HCT116 (cell line): ENCODE measurements at regions not wholly inside any gene's neighbourhood (a gene's known extent, or its start where the extent isn't known, plus 50 kb on each side); places are given as distances from the start of the nearest gene placed in this dataset.

Experiments used
- ATAC-seq: fragments of 200-7000 bp; cut with Tn5 transposase; 2 replicates; pipeline ENCODE4 v1.9.1; 2020; ENCODE audit warnings: mild to moderate bottlenecking, moderate library complexity
- BruUV-seq: library from RNA; stranded (reverse); fragments of 400-500 nt; replicated peaks from 2 replicates; lab custom pipeline; 2021; lab: Mats Ljungman, UMichigan
- CTCF ChIA-PET: fragments of 300-600 bp; sonication (Branson Sonifier 250); formaldehyde crosslinking; loops from one replicate; lab custom pipeline; 2021; ENCODE audit warnings: antibody characterized with exemption; lab: Charles Lee
- POLR2A ChIA-PET: fragments of 300-600, 350-600 bp; sonication (Branson Sonifier 250); formaldehyde crosslinking; loops from one replicate; lab custom pipeline; 2021; ENCODE audit warnings: antibody characterized with exemption; lab: Charles Lee
- RAD21 ChIA-PET, 2 experiments: fragments of 300-600 bp; sonication (Branson Sonifier 250); formaldehyde crosslinking; loops; one replicate each; lab custom pipeline; 2023; ENCODE audit warnings: low total read pairs in 2 of 2; ENCODE audit not compliant: uncharacterized antibody in 2 of 2, unreplicated experiment in 2 of 2, low non-redundant PET in 1 of 2; lab: Charles Lee
- DNase-seq: peaks from one replicate; pipeline ENCODE4 v3.0.0-alpha.2; 2010; ENCODE audit warnings: low read depth, low spot score
- H2AFZ ChIP-seq: fragments of 200-600 bp; shearing (Covaris generic), sonication (generic); 2 replicates; pipeline ENCODE4 v1.6.1; 2017; ENCODE audit warnings: low read depth, mixed run types, mixed read lengths, antibody characterized with exemption, low read length; ENCODE audit not compliant: poor library complexity, severe bottlenecking
- H3K27ac ChIP-seq: 2 replicates; pipeline ENCODE4 v1.5.1; 2012; ENCODE audit warnings: low read depth, low read length
- H3K27me3 ChIP-seq: fragments of 200-600 bp; sonication (generic); 2 replicates; pipeline ENCODE4 v1.6.1; 2016; ENCODE audit warnings: mixed run types, low read length, mixed read lengths; ENCODE audit not compliant: insufficient read depth
- H3K36me3 ChIP-seq, 2 experiments: fragments of 200-500 bp in 1 of 2; fragments of 200-600 bp in 1 of 2; sonication (Bioruptor generic) in 1 of 2; sonication (generic) in 1 of 2; 2 replicates each; pipeline versions ENCODE4 v1.5.1 to v1.6.1; 2014 to 2016; ENCODE audit warnings: low read length in 2 of 2, inconsistent platforms in 1 of 2, mixed read lengths in 1 of 2, mixed run types in 1 of 2; ENCODE audit not compliant: insufficient read depth in 2 of 2, control insufficient read depth in 1 of 2
- H3K4me1 ChIP-seq, 2 experiments: fragments of 200-600 bp in 1 of 2; sonication (generic) in 1 of 2; 2 replicates each; pipeline versions ENCODE4 v1.5.1 to v1.6.1; 2012 to 2017; ENCODE audit warnings: low read length in 2 of 2, inconsistent platforms in 1 of 2, mild to moderate bottlenecking in 1 of 2, mixed read lengths in 1 of 2, mixed run types in 1 of 2, moderate library complexity in 1 of 2; ENCODE audit not compliant: insufficient read depth in 2 of 2, control insufficient read depth in 1 of 2
- H3K4me2 ChIP-seq: fragments of 200-600 bp; sonication (generic); 2 replicates; pipeline ENCODE4 v1.6.1; 2017; ENCODE audit warnings: mixed run types, low read length, mixed read lengths
- H3K4me3 ChIP-seq, 2 experiments: fragments of 200-600 bp in 1 of 2; sonication (generic) in 1 of 2; replicated peaks in 1 of 2; 2 replicates each; pipeline ENCODE4 v1.5.1; 2011 to 2016; ENCODE audit warnings: low read length in 2 of 2, control low read depth in 1 of 2, low read depth in 1 of 2, mild to moderate bottlenecking in 1 of 2, mixed read lengths in 1 of 2, mixed run types in 1 of 2
- H3K79me2 ChIP-seq: fragments of 200-600 bp; sonication (generic); 2 replicates; pipeline ENCODE4 v1.6.1; 2017; ENCODE audit warnings: mild to moderate bottlenecking, mixed run types, low read length, moderate library complexity, mixed read lengths; ENCODE audit not compliant: insufficient read depth
- H3K9ac ChIP-seq: fragments of 200-600 bp; sonication (generic); 2 replicates; pipeline ENCODE4 v1.6.1; 2016; ENCODE audit warnings: low read length, mixed read lengths
- H3K9me2 ChIP-seq: fragments of 200-600 bp; sonication (generic), shearing (Covaris generic); 2 replicates; pipeline ENCODE4 v1.6.1; 2017; ENCODE audit warnings: mixed run types, mild to moderate bottlenecking, moderate library complexity; ENCODE audit not compliant: insufficient read depth
- H3K9me3 ChIP-seq, 2 experiments: fragments of 200-500 bp in 1 of 2; fragments of 200-600 bp in 1 of 2; sonication (Bioruptor generic) in 1 of 2; sonication (generic) in 1 of 2; 2 replicates each; pipeline ENCODE4 v1.6.1; 2014 to 2017; ENCODE audit warnings: low read length in 2 of 2, mixed read lengths in 2 of 2, inconsistent platforms in 1 of 2, low read depth in 1 of 2, mild to moderate bottlenecking in 1 of 2, mixed run types in 1 of 2, moderate library complexity in 1 of 2; ENCODE audit not compliant: control insufficient read depth in 1 of 2, insufficient read depth in 1 of 2
- H4K20me1 ChIP-seq: fragments of 200-600 bp; sonication (generic), shearing (Covaris generic); 2 replicates; pipeline ENCODE4 v1.6.1; 2017; ENCODE audit warnings: mixed run types, mild to moderate bottlenecking, moderate library complexity; ENCODE audit not compliant: insufficient read depth
- ATF3 ChIP-seq: IDR thresholded peaks from 2 replicates; pipeline ENCODE4 v1.6.1; 2012
- CEBPB ChIP-seq: IDR thresholded peaks from 2 replicates; pipeline ENCODE4 v1.6.1; 2012; ENCODE audit warnings: low read depth
- EGR1 ChIP-seq: IDR thresholded peaks from 2 replicates; pipeline ENCODE4 v1.6.1; 2012; ENCODE audit warnings: low read depth
- EZH2 ChIP-seq: fragments of 200-600 bp; sonication (generic); IDR thresholded peaks from 2 replicates; pipeline ENCODE4 v1.6.1; 2017; ENCODE audit warnings: antibody characterized with exemption, mixed run types
- MAX ChIP-seq: IDR thresholded peaks from 2 replicates; pipeline ENCODE4 v1.6.1; 2012
- POLR2AphosphoS5 ChIP-seq: IDR thresholded peaks from 2 replicates; pipeline ENCODE4 v1.6.1; 2011; ENCODE audit warnings: mild to moderate bottlenecking, low read depth, low read length, moderate library complexity
- REST ChIP-seq: IDR thresholded peaks from 2 replicates; pipeline ENCODE4 v1.6.1; 2012; ENCODE audit warnings: low read depth
- YY1 ChIP-seq: IDR thresholded peaks from 2 replicates; pipeline ENCODE4 v1.6.1; 2011; ENCODE audit warnings: low read length, low read depth, moderate library complexity, mild to moderate bottlenecking; ENCODE audit not compliant: insufficient replicate concordance; ENCODE audit errors: extremely low read depth
- ZBTB33 ChIP-seq: IDR thresholded peaks from 2 replicates; pipeline ENCODE4 v1.6.1; 2011; ENCODE audit warnings: mild to moderate bottlenecking, low read length, moderate library complexity; ENCODE audit not compliant: insufficient replicate concordance; ENCODE audit errors: extremely low read depth
- ZFX ChIP-seq: fragments of 450-650 bp; IDR thresholded peaks from 2 replicates; pipeline ENCODE4 v1.6.1; 2017
- intact Hi-C: fragments of 100-400 bp; cut with micrococcal nuclease; formaldehyde crosslinking; loops from 2 replicates; pipeline ENCODE4 v1.10.0; 2022

GRCh38 chr19:31902821-31903220 lies 442.6 kb upstream of the ZNF507 start:
- TF ChIP-seq ZFX (no peak), MAX (no peak), EZH2 (no peak), CEBPB (no peak), ATF3 (no peak), ZBTB33 (no peak), EGR1 (no peak), POLR2AphosphoS5 (no peak), YY1 (no peak), REST (no peak)
- TF ChIP-seq, all 23 proteins: peak for 0
- H2AFZ ChIP-seq = no peak overlapping the region
- H3K27me3 ChIP-seq = no peaks in the 10 kb centered on the region
- DNase-seq (no peak), ATAC-seq (no peak)
- intact Hi-C loops = no loop called here
- CTCF ChIA-PET = no interaction called here
- no peak overlapping the region for H3K4me3 ChIP-seq
- BruUV-seq = no TSS peak
- peaks cover 17 to 40% of the 10 kb centered on the region in 2 experiments; a peak in 2 of 4 replicates for H3K9me3 ChIP-seq
- no peaks in the 10 kb centered on the region for H4K20me1 ChIP-seq
- POLR2A ChIA-PET = no interaction called here
- no peaks in the 10 kb centered on the region for H3K36me3 ChIP-seq
- no peak overlapping the region for H3K27ac ChIP-seq
- no peaks in the 10 kb centered on the region for H3K9me2 ChIP-seq
- RAD21 ChIA-PET = no interaction called here
- H3K79me2 ChIP-seq = no peaks in the 10 kb centered on the region
- no peak overlapping the region for H3K9ac ChIP-seq
- no peak overlapping the region for H3K4me2 ChIP-seq
- no peaks in the 10 kb centered on the region for H3K4me1 ChIP-seq
